ENCODE measurements at regions not wholly inside any gene's neighbourhood (a gene's known extent, or its start where the extent isn't known, plus 50 kb on each side); places are given as distances from the start of the nearest gene placed in this dataset.

- no peak for DNase-seq (ENCODE audit: low spot score)
Measured at GRCh38 chr1:17877316-17877715, 122.2 kb downstream of the ACTL8 start.

- DNase-seq (ENCODE audit: low spot score): no peak
Measured at GRCh38 chr1:17877896-17878295, 122.8 kb downstream of the ACTL8 start.

- no peak for DNase-seq (ENCODE audit: low spot score)
Measured at GRCh38 chr1:17878837-17879236, 123.7 kb downstream of the ACTL8 start.

GRCh38 chr1:17880449-17880848 is 125.3 kb downstream of the ACTL8 start:
- DNase-seq (ENCODE audit: low spot score): no peak

- DNase-seq (ENCODE audit: low spot score): peak; percentile 10
Measured at GRCh38 chr1:17881761-17882160, 126.6 kb downstream of the ACTL8 start.

- no peak for DNase-seq (ENCODE audit: low spot score)
Measured at GRCh38 chr1:17883136-17883535, 128.0 kb downstream of the ACTL8 start.

- DNase-seq (ENCODE audit: low spot score): no peak
Measured at GRCh38 chr1:17883662-17884395, 128.7 kb downstream of the ACTL8 start.

- DNase-seq (ENCODE audit: low spot score): no peak
Measured at GRCh38 chr1:17885663-17886320, 130.7 kb downstream of the ACTL8 start.

- DNase-seq (ENCODE audit: low spot score): no peak
Measured at GRCh38 chr1:17886386-17886785, 131.3 kb downstream of the ACTL8 start.

- DNase-seq (ENCODE audit: low spot score): no peak
Measured at GRCh38 chr1:17886838-17887441, 131.8 kb downstream of the ACTL8 start.

GRCh38 chr1:17887661-17888371 is 132.7 kb downstream of the ACTL8 start:
- DNase-seq (ENCODE audit: low spot score): no peak

GRCh38 chr1:17890056-17890814 is 135.1 kb downstream of the ACTL8 start:
- no peak for DNase-seq (ENCODE audit: low spot score)

- DNase-seq (ENCODE audit: low spot score): no peak
Measured at GRCh38 chr1:17890815-17891191, 135.7 kb downstream of the ACTL8 start.

GRCh38 chr1:17891205-17892110 is 136.3 kb downstream of the ACTL8 start:
- no peak for DNase-seq (ENCODE audit: low spot score)

- no peak for DNase-seq (ENCODE audit: low spot score)
Measured at GRCh38 chr1:17892225-17892624, 137.1 kb downstream of the ACTL8 start.

GRCh38 chr1:17892851-17893250 is 137.7 kb downstream of the ACTL8 start:
- DNase-seq (ENCODE audit: low spot score): no peak

- no peak for DNase-seq (ENCODE audit: low spot score)
Measured at GRCh38 chr1:17893891-17894631, 138.9 kb downstream of the ACTL8 start.

GRCh38 chr1:17895401-17895800 is 140.3 kb downstream of the ACTL8 start:
- no peak for DNase-seq (ENCODE audit: low spot score)

GRCh38 chr1:17895986-17896385 is 140.9 kb downstream of the ACTL8 start:
- DNase-seq (ENCODE audit: low spot score): no peak

- DNase-seq (ENCODE audit: low spot score): no peak
Measured at GRCh38 chr1:17903386-17903785, 148.3 kb downstream of the ACTL8 start.
